ENCODE measurements at regions not wholly inside any gene's neighbourhood (a gene's known extent, or its start where the extent isn't known, plus 50 kb on each side); places are given as distances from the start of the nearest gene placed in this dataset.

DNA sequence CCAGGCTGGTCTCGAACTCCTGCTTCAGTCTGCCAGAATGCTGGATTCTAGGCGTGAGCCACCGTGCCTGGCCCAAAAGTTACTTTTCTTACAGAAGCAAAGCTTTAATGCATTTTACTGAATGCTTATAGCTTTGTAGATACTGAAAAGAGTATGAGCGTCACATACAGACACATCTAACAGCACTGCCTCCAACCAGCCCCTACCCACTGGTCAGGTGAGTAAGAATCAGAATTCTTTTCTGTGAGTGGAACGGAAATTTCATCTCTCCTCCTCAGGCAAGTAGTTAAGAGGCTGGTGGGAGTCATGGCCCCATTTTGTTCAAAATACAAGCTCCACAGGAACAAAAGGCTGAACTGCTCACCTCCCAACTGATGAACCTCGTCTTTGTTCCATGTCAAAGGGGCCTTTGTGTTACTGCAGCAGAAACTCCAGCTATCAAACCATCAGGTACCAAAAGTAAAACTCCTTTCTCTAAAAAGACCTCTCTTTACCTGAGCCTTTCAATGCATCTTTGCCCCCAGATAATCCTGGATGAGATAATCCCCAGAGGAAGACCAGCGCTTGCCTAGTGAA is 92.4 kb upstream of the RPH3AL start:
- peaks cover 0 to 4% of the 10 kb centered on the region in 2 experiments for H4K20me1 ChIP-seq (replicated peaks in 1 of 2; ENCODE audit: control insufficient read depth in 1 of 2, insufficient read depth in 2 of 2, low read length in 2 of 2)
- WGBS, 2 experiments (ENCODE audit: extremely low coverage in 1 of 2, insufficient coverage in 1 of 2, insufficient read length in 1 of 2, insufficient replicate concordance in 2 of 2, low coverage in 1 of 2, low lambda C conversion rate in 2 of 2, missing lambda C conversion rate in 1 of 2): 93% methylated on average over 7 of the region's 7 CpGs; no CpG with 5 or more reads in 1 of the 2 experiments
- H2BK5ac ChIP-seq (ENCODE audit: low read depth, low read length): no peak overlapping the region
- TF ChIP-seq BRCA1 (IDR thresholded peaks at IDR 0.05; ENCODE audit: low read depth, low read length) (no peak), TBP (IDR thresholded peaks at IDR 0.05; ENCODE audit: low read depth, low read length) (no peak), POLR2AphosphoS5 (IDR thresholded peaks at IDR 0.05; ENCODE audit: low read depth, low read length) (no peak), KDM4A (IDR thresholded peaks at IDR 0.05; ENCODE audit: low read depth, low read length, severe bottlenecking) (no peak), SAP30 (IDR thresholded peaks at IDR 0.05; ENCODE audit: insufficient read depth, insufficient replicate concordance, low read length) (no peak), CBX5 (IDR thresholded peaks at IDR 0.05; ENCODE audit: low read depth, low read length) (no peak), CHD2 (IDR thresholded peaks at IDR 0.05; ENCODE audit: low read length) (no peak), SIX5 (IDR thresholded peaks at IDR 0.05; ENCODE audit: low read depth, low read length) (no peak), BACH1 (IDR thresholded peaks at IDR 0.05; ENCODE audit: low read length) (no peak), ATF2 (IDR thresholded peaks at IDR 0.05; ENCODE audit: low read length) (no peak), EZH2 (IDR thresholded peaks at IDR 0.05; ENCODE audit: low read depth, low read length, severe bottlenecking) (no peak), ZNF274 (IDR thresholded peaks at IDR 0.05; ENCODE audit: borderline replicate concordance, extremely low read depth, low read length) (no peak), GTF2F1 (IDR thresholded peaks at IDR 0.05; ENCODE audit: borderline replicate concordance, low read depth, low read length) (no peak)
- no peak overlapping the region for H2BK12ac ChIP-seq (ENCODE audit: low read depth, low read length)
- no peaks in the 10 kb centered on the region for H3K9me3 ChIP-seq (ENCODE audit: insufficient read depth in 2 of 2, low read depth in 1 of 2, low read length in 1 of 2)
- H3K4me1 ChIP-seq (replicated peaks in 1 of 4; ENCODE audit: control insufficient read depth in 3 of 4, insufficient read depth in 4 of 4, low read length in 3 of 4): no peaks in the 10 kb centered on the region; a peak in 1 of 7 replicates
- no peak overlapping the region for H4K5ac ChIP-seq (ENCODE audit: insufficient read length, low read depth, low read length)
- no peak overlapping the region for H3K27ac ChIP-seq (ENCODE audit: low read depth, low read length)
- no peak overlapping the region for H2AFZ ChIP-seq (ENCODE audit: low read length)
- no peak overlapping the region for H4K8ac ChIP-seq (ENCODE audit: extremely low read depth, insufficient read depth, low read length)
- H2AK5ac ChIP-seq (ENCODE audit: low read depth, low read length): no peak overlapping the region
- peaks cover 0 to 9% (median 0%) of the 10 kb centered on the region in 4 experiments; a peak in 2 of 8 replicates for H3K36me3 ChIP-seq (ENCODE audit: control insufficient read depth in 2 of 4, insufficient read depth in 4 of 4, low read length in 3 of 4)
- no peak overlapping the region for H3K23ac ChIP-seq (ENCODE audit: insufficient read length)
- no peak overlapping the region for H3K9ac ChIP-seq (replicated peaks in 1 of 4; ENCODE audit: extremely low read depth in 1 of 4, low read depth in 3 of 4, low read length in 3 of 4)
- no peak overlapping the region for H4K91ac ChIP-seq (replicated peaks; ENCODE audit: insufficient read length, low read length)
- no peak for DNase-seq (ENCODE audit: low read depth in 1 of 2, low spot score in 2 of 2)
- FAIRE-seq: no peak
- H3K56ac ChIP-seq (replicated peaks; ENCODE audit: insufficient read length, low read depth, low read length): no peak overlapping the region
- no peak overlapping the region for H2BK15ac ChIP-seq (ENCODE audit: low read length)
- CTCF ChIA-PET (ENCODE audit: partially characterized antibody): interaction anchor here (0.6 to 1.3 kb wide), 5 partner anchors 33 to 256 kb away, joined by 3 to 5 read pairs (median 3); no protein-coding TSS in a partner anchor
- POLR2A ChIA-PET (ENCODE audit: partially characterized antibody): no interaction called here
- H3K79me1 ChIP-seq (ENCODE audit: low read depth, low read length): peaks cover 5% of the 10 kb centered on the region; the same call in 1 of the 2 replicates
- H3K14ac ChIP-seq (ENCODE audit: insufficient read length): no peak overlapping the region
- H3K18ac ChIP-seq (ENCODE audit: extremely low read depth, low read length): no peak overlapping the region
- H3K23me2 ChIP-seq (ENCODE audit: low read depth, low read length): peaks cover 3% of the 10 kb centered on the region; the same call in 1 of the 2 replicates
- H2BK20ac ChIP-seq (ENCODE audit: low read length): no peak overlapping the region
- no peak overlapping the region for H3K4me2 ChIP-seq (ENCODE audit: insufficient read depth in 1 of 2, low read depth in 2 of 2, low read length in 2 of 2)
- no peak overlapping the region for H3K4me3 ChIP-seq (ENCODE audit: extremely low read depth in 1 of 4, insufficient read depth in 2 of 4, low read depth in 3 of 4, low read length in 4 of 4)
- H3K27me3 ChIP-seq (replicated peaks in 1 of 4; ENCODE audit: control insufficient read depth in 3 of 4, extremely low read depth in 1 of 4, insufficient read depth in 3 of 4, low read length in 3 of 4): no peaks in the 10 kb centered on the region
- H3K79me2 ChIP-seq (ENCODE audit: control insufficient read depth in 1 of 2, insufficient read depth in 2 of 2, low read length in 2 of 2): peaks cover 0 to 5% of the 10 kb centered on the region in 2 experiments; a peak in 1 of 4 replicates
- no peak overlapping the region for H2BK120ac ChIP-seq (replicated peaks; ENCODE audit: low read depth, low read length)
- H3K4ac ChIP-seq (replicated peaks; ENCODE audit: insufficient read length, low read depth, low read length): no peak overlapping the region

Measured in H1 (cell line).